WTC11 (cell line): ENCODE measurements at regions not wholly inside any gene's neighbourhood (a gene's known extent, or its start where the extent isn't known, plus 50 kb on each side); places are given as distances from the start of the nearest gene placed in this dataset.

Source experiments
- ATAC-seq: fragments of 200-7000 bp; cut with Tn5 transposase; 2 replicates; pipeline ENCODE4 v1.10.0; 2021; ENCODE audit warnings: mild to moderate bottlenecking, moderate library complexity
- CTCF ChIA-PET: fragments of 300-600 bp; sonication (Branson Sonifier 250); formaldehyde crosslinking; loops from one replicate; lab custom pipeline; 2021; ENCODE audit warnings: antibody characterized with exemption; lab: Charles Lee
- POLR2A ChIA-PET: fragments of 350-600 bp; sonication (Branson Sonifier 250); formaldehyde crosslinking; loops from one replicate; lab custom pipeline; 2021; ENCODE audit warnings: antibody characterized with exemption; lab: Charles Lee
- DNase-seq: peaks from one replicate; pipeline ENCODE4 v3.0.0; 2021; ENCODE audit warnings: low spot score
- H3K27ac Mint-ChIP-seq: 2 replicates; pipeline ENCODE4 v1.8.0; 2021; ENCODE audit warnings: mixed read lengths
- H3K27me3 Mint-ChIP-seq: 2 replicates; pipeline ENCODE4 v1.8.0; 2021; ENCODE audit warnings: low read depth, mild to moderate bottlenecking, moderate library complexity, mixed read lengths
- H3K36me3 Mint-ChIP-seq: 2 replicates; pipeline ENCODE4 v1.8.0; 2021; ENCODE audit warnings: mixed read lengths
- H3K4me1 Mint-ChIP-seq: 2 replicates; pipeline ENCODE4 v1.8.0; 2022; ENCODE audit warnings: mixed read lengths
- H3K4me3 Mint-ChIP-seq: 2 replicates; pipeline ENCODE4 v1.8.0; 2021; ENCODE audit warnings: mild to moderate bottlenecking, moderate library complexity, mixed read lengths
- H3K9me3 Mint-ChIP-seq: 2 replicates; pipeline ENCODE4 v1.8.0; 2021; ENCODE audit warnings: mixed read lengths
- ATF2 ChIP-seq: sonication (generic); formaldehyde crosslinking; IDR thresholded peaks from 2 replicates; pipeline ENCODE4 v1.8.1; 2022; ENCODE audit warnings: low read depth, missing genetic modification reagents, borderline replicate concordance
- ATF3 ChIP-seq: sonication (generic); formaldehyde crosslinking; conservative IDR thresholded peaks from 2 replicates; pipeline ENCODE4 v1.8.1; 2022; ENCODE audit warnings: mild to moderate bottlenecking, missing genetic modification reagents
- CBFB ChIP-seq: sonication (generic); formaldehyde crosslinking; IDR thresholded peaks from 2 replicates; pipeline ENCODE4 v1.8.1; 2022; ENCODE audit warnings: mild to moderate bottlenecking, low read depth, missing genetic modification reagents
- CREM ChIP-seq: sonication (generic); formaldehyde crosslinking; IDR thresholded peaks from 2 replicates; pipeline ENCODE4 v1.8.1; 2022; ENCODE audit warnings: mild to moderate bottlenecking, missing genetic modification reagents, moderate library complexity
- CTCF ChIP-seq: fragments of 200-600 bp; IDR thresholded peaks from 2 replicates; pipeline ENCODE4 v1.8.0; 2022; ENCODE audit warnings: antibody characterized with exemption
- ERG ChIP-seq: fragments of 250-450 bp; sonication (Bioruptor Pico); IDR thresholded peaks from 2 replicates; pipeline ENCODE4 v1.8.0; 2021; ENCODE audit warnings: mild to moderate bottlenecking
- FOXK1 ChIP-seq: sonication (generic); formaldehyde crosslinking; IDR thresholded peaks from 2 replicates; pipeline ENCODE4 v1.8.0; 2022; ENCODE audit warnings: mild to moderate bottlenecking, moderate library complexity, missing genetic modification reagents
- GABPB1 ChIP-seq: sonication (generic); formaldehyde crosslinking; IDR thresholded peaks from 2 replicates; pipeline ENCODE4 v1.8.1; 2023; ENCODE audit warnings: mild to moderate bottlenecking, missing genetic modification reagents
- GRHL2 ChIP-seq: fragments of 250-450 bp; sonication (Bioruptor Pico); IDR thresholded peaks from 2 replicates; pipeline ENCODE4 v1.8.0; 2022; ENCODE audit warnings: mild to moderate bottlenecking, moderate library complexity; ENCODE audit not compliant: insufficient replicate concordance, severe bottlenecking
- IRF1 ChIP-seq: sonication (generic); formaldehyde crosslinking; IDR thresholded peaks from 2 replicates; pipeline ENCODE4 v1.8.0; 2023; ENCODE audit warnings: missing genetic modification reagents
- IRF2 ChIP-seq: sonication (generic); formaldehyde crosslinking; IDR thresholded peaks from 2 replicates; pipeline ENCODE4 v1.8.0; 2022; ENCODE audit warnings: low read depth, missing genetic modification reagents, borderline replicate concordance
- JUN ChIP-seq: sonication (generic); formaldehyde crosslinking; IDR thresholded peaks from 2 replicates; pipeline ENCODE4 v1.8.0; 2023; ENCODE audit warnings: mild to moderate bottlenecking, missing genetic modification reagents
- KAT7 ChIP-seq: sonication (generic); formaldehyde crosslinking; IDR thresholded peaks from 2 replicates; pipeline ENCODE4 v1.8.1; 2023; ENCODE audit warnings: missing genetic modification reagents, mild to moderate bottlenecking, borderline replicate concordance
- MXD4 ChIP-seq: fragments of 250-450 bp; sonication (Bioruptor Pico); IDR thresholded peaks from 2 replicates; pipeline ENCODE4 v1.8.0; 2021; ENCODE audit warnings: mild to moderate bottlenecking, moderate library complexity, borderline replicate concordance
- MYBL2 ChIP-seq: sonication (generic); formaldehyde crosslinking; IDR thresholded peaks from 2 replicates; pipeline ENCODE4 v1.8.1; 2023; ENCODE audit warnings: mild to moderate bottlenecking, moderate library complexity, missing genetic modification reagents
- NFATC4 ChIP-seq: fragments of 250-450 bp; sonication (Bioruptor Pico); IDR thresholded peaks from 2 replicates; pipeline ENCODE4 v1.9.0; 2021; ENCODE audit warnings: mild to moderate bottlenecking
- NFE2L1 ChIP-seq: sonication (generic); formaldehyde crosslinking; IDR thresholded peaks from 2 replicates; pipeline ENCODE4 v1.8.1; 2023; ENCODE audit warnings: missing genetic modification reagents
- NR3C1 ChIP-seq: sonication (generic); formaldehyde crosslinking; conservative IDR thresholded peaks from 2 replicates; pipeline ENCODE4 v1.8.1; 2023; ENCODE audit warnings: low read depth, mild to moderate bottlenecking, missing genetic modification reagents
- SMAD3 ChIP-seq: sonication (generic); formaldehyde crosslinking; IDR thresholded peaks from 2 replicates; pipeline ENCODE4 v1.8.0; 2022; ENCODE audit warnings: missing genetic modification reagents, mild to moderate bottlenecking, borderline replicate concordance
- USF2 ChIP-seq: sonication (generic); formaldehyde crosslinking; IDR thresholded peaks from 2 replicates; pipeline ENCODE4 v1.8.1; 2023; ENCODE audit warnings: mild to moderate bottlenecking, missing genetic modification reagents, moderate library complexity
- ZNF263 ChIP-seq: sonication (generic); formaldehyde crosslinking; IDR thresholded peaks from 2 replicates; pipeline ENCODE4 v1.8.1; 2022; ENCODE audit warnings: low read depth, mild to moderate bottlenecking, moderate library complexity, missing genetic modification reagents
- ZNF317 ChIP-seq: sonication (generic); formaldehyde crosslinking; IDR thresholded peaks from 2 replicates; pipeline ENCODE4 v1.8.1; 2023; ENCODE audit warnings: low read depth, mild to moderate bottlenecking, moderate library complexity, missing genetic modification reagents, borderline replicate concordance
- ZNF671 ChIP-seq: fragments of 250-450 bp; sonication (Bioruptor Pico); IDR thresholded peaks from 2 replicates; pipeline ENCODE4 v1.8.0; 2021; ENCODE audit warnings: mild to moderate bottlenecking
- ZSCAN18 ChIP-seq: fragments of 250-450 bp; sonication (Bioruptor Pico); IDR thresholded peaks from 2 replicates; pipeline ENCODE4 v2.1.2; 2022; ENCODE audit warnings: mild to moderate bottlenecking, moderate library complexity

GRCh38 chr10:35774109-35774508 is 132.0 kb upstream of the FZD8 start:
- Mint-ChIP-seq H3K36me3 (no peaks in the 10 kb centered on the region), H3K4me1 (peaks cover 13% of the 10 kb centered on the region), H3K27me3 (no peaks in the 10 kb centered on the region), H3K27ac (no peak overlapping the region)
- no peak for DNase-seq
- ChIA-PET POLR2A (no interaction called here), CTCF (no interaction called here)
- TF ChIP-seq SMAD3 (CRISPR knock-in tag), result no peak
- no peak for TF ChIP-seq CTCF
- no peak for TF ChIP-seq CREM (CRISPR knock-in tag)
- TF ChIP-seq GRHL2 (CRISPR knock-in tag), result no peak
- TF ChIP-seq ZNF671 (CRISPR knock-in tag), result no peak
- TF ChIP-seq ATF3 (CRISPR knock-in tag), result no peak
- TF ChIP-seq, all 79 proteins: peak for 0
- no peak for ATAC-seq
- H3K9me3 Mint-ChIP-seq, result peaks cover 8% of the 10 kb centered on the region
- no peak overlapping the region for H3K4me3 Mint-ChIP-seq

- Mint-ChIP-seq H3K36me3 (no peaks in the 10 kb centered on the region), H3K27me3 (no peaks in the 10 kb centered on the region), H3K27ac (no peak overlapping the region), H3K4me3 (no peak overlapping the region), H3K9me3 (peaks cover 8% of the 10 kb centered on the region), H3K4me1 (peaks cover 15% of the 10 kb centered on the region)
- ATAC-seq, result peak; percentile 82
- ChIA-PET CTCF (interaction anchor here (1.1 to 1.6 kb wide), 4 partner anchors 10 to 145 kb away, joined by 3 to 5 read pairs (median 4); no protein-coding TSS in a partner anchor), POLR2A (no interaction called here)
- DNase-seq, result no peak
- no peak for TF ChIP-seq ZNF317 (CRISPR knock-in tag)
- no peak for TF ChIP-seq SMAD3 (CRISPR knock-in tag)
- no peak for TF ChIP-seq NFE2L1 (CRISPR knock-in tag)
- TF ChIP-seq NFATC4 (CRISPR knock-in tag), result no peak
- no peak for TF ChIP-seq IRF1 (CRISPR knock-in tag)
- TF ChIP-seq ZNF263 (CRISPR knock-in tag), result no peak
- TF ChIP-seq JUN, result no peak
- no peak for TF ChIP-seq MXD4 (CRISPR knock-in tag)
- TF ChIP-seq ZSCAN18, result no peak
- no peak for TF ChIP-seq NR3C1
- no peak for TF ChIP-seq FOXK1 (CRISPR knock-in tag)
- TF ChIP-seq GABPB1 (CRISPR knock-in tag), result no peak
- TF ChIP-seq USF2 (CRISPR knock-in tag), result no peak
- TF ChIP-seq ATF3 (CRISPR knock-in tag), result no peak
- TF ChIP-seq KAT7, result no peak
- TF ChIP-seq CBFB, result no peak
- no peak for TF ChIP-seq ATF2 (CRISPR knock-in tag)
- no peak for TF ChIP-seq MYBL2 (CRISPR knock-in tag)
- no peak for TF ChIP-seq IRF2 (CRISPR knock-in tag)
- no peak for TF ChIP-seq ERG (CRISPR knock-in tag)
Observed at GRCh38 chr10:35770817-35771355, 128.8 kb upstream of the FZD8 start.
